NOMO-1 (cell line): ENCODE measurements at regions not wholly inside any gene's neighbourhood (a gene's known extent, or its start where the extent isn't known, plus 50 kb on each side); places are given as distances from the start of the nearest gene placed in this dataset.
"Not testable (repeated sequence)": the region's sequence is repeated elsewhere in the genome, so short reads cannot be mapped to it uniquely, and the experiment has no call there.

ENCODE experiments used
- DNase-seq, 2 experiments: peaks; one replicate each; lab custom pipeline; 2025; ENCODE audit not compliant: unreplicated experiment in 2 of 2; lab: John Stamatoyannopoulos, UW

DNA sequence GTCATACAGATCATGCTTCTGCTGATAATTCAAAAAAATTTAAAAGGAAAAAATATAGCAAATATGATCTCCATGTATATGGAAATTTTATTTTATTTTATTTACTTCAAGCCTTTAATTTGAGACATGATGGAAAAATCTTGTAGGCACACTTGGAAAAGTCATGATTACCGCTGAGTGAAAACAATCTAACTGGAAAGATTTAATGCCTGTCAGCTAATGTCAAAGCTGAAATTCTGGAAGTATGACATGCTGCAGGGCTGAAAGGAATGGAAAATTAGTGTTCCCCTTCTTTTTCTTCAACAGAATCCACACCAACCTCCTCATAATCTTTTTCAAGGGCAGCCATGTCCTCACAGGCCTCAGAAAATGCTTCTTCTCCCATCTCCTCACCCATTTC lies 58.2 kb downstream of the RPRM start:
- no peak for DNase-seq

DNA sequence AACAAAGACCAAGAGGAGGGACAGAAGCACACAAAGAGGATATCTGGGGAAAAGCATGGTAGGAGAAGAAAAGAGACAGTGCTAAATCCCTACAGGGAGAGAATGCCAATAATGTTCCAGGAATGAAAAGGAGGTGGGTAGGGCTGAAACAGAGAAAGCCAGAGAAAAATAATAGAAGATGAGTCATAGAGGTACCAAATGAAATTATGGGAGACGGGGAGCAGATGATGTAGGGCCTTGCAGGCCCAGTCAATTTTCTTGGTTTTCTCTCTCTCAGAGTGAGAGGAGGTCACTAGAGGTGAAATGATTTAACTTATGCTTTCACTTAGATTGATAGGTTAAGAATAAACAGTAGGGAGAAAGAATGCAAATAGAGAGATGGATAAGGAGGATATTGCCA lies 61.5 kb downstream of the RPRM start:
- DNase-seq = no peak

DNA sequence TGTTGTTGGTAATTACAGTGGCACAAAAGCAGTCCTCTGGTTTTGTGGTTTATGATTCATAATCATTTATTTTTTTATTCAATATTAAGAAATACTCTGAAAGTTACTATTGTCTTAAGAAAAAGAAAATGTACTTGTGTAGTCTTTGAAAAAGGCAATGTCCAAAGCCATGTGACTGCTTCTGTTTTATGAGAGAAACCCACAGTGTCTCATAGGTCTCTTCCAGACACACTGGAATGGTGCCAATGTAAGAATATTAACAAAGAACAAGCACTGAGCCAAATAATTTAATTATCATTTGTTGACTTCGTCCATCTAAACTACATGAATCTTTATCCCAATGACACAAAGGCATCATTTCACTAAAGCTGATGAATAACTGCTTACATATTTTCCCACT lies 62.5 kb downstream of the RPRM start:
- no peak for DNase-seq

GRCh38 chr2:153408710-153409385 lies 69.7 kb downstream of the RPRM start:
- DNase-seq = no peak

GRCh38 chr2:153405196-153405595 lies 73.4 kb downstream of the RPRM start:
- DNase-seq = no peak

DNA sequence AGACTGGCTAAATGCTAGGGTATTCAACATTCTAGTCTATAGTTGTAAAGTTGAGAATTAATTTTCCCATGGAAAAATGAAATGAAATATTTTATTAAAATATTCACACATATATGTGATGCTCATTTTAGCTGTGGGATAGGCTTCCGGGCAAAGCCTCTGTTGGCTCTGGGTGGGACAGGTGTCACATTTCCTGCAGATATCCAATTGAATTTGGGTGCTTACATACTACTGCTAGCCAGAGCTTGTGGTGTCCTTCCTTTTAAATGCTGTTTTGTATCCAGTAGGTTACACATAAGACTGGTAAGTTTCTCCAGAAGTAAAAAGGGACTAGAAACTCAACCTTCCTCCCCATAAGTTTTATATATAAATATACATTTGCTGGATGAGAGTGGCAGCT lies 73.8 kb downstream of the RPRM start:
- no peak for DNase-seq

GRCh38 chr2:153403940-153404339 lies 74.6 kb downstream of the RPRM start:
- DNase-seq = no peak

DNA sequence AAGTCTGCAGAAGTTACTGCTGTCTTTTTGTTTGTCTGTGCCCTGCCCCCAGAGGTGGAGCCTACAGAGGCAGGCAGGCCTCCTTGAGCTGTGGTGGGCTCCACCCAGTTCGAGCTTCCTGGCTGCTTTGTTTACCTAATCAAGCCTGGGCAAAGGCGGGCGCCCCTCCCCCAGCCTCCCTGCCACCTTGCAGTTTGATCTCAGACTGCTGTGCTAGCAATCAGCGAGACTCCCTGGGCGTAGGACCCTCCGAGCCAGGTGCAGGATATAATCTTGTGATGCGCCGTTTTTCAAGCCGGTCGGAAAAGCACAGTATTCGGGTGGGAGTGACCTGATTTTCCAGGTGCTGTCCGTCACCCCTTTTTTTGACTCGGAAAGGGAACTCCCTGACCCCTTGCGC lies 75.2 kb downstream of the RPRM start:
- DNase-seq = not testable (repeated sequence)

DNA sequence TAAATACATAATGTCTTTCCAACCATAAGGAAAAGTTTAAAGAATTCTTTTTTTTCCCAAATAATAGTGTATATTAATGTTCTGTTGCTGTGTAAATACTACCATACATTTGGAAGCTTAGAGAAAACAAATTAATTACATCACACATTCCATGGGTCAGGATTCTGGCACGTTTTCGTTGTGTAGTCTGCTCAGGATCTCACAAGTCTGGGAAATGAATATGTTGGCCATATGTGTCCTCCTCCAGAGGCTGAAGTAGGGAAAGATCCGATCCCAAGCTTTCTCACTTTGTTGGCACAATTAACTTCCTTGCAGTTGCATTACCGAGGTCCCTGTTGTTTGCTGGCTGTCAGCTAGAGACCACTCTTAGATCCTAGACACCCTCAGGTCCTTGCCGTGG lies 83.9 kb downstream of the RPRM start:
- no peak for DNase-seq

DNA sequence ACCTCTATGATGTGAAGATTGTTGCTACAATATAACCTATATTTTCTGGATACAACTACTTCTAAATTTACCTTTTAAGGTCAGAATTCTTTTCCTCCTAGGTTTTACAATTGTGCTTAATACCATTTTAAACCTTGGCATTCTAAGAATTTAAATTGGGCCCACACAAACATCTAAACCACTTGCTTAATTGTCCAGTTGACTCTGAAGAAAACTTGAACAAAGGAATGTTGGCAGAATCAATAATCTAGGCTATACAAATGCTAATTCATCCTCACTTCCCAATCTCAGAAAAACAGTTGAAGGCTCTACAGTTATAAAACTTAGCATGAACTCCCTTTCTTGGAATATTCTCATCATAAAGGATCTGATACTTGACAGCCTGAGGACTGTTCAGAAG lies 84.3 kb downstream of the RPRM start:
- no peak for DNase-seq

DNA sequence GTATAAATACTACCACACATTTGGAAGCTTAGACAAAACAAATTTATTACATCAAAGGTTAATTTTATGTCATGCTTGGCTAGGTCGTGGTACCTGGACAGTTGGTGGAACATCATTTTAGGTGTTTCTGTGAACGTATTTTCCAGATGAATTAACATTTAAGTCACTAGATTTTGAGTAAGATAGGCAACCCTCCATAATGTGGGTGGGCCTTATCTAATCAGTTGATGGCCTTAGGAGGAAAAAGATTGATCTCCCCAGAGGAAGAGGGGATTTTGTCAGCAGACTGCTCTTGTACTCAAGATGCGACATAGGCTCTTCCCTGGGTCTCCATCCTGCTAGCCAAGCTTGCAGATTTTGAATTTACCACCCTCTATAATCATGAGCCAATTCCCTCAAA lies 85.0 kb downstream of the RPRM start:
- no peak for DNase-seq

DNA sequence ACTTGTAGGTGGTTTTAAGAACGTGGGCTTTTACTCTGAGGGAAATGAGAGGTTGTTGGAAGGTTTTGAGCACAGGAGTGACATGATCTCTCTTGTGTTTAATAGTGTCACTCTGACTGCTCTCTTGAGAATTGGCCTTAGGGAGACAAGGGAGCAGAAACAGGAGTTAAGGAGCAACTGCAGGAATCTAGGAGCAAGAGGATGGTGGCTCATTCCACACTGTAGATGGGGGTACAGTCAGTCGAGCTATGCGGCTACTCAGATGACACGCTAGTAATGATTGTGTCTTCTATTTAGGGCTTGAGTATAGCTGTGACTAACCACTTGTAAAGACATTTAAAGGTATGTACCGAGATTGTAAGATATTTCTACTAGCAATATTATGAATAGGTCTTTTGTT lies 87.4 kb downstream of the RPRM start:
- DNase-seq = no peak

DNA sequence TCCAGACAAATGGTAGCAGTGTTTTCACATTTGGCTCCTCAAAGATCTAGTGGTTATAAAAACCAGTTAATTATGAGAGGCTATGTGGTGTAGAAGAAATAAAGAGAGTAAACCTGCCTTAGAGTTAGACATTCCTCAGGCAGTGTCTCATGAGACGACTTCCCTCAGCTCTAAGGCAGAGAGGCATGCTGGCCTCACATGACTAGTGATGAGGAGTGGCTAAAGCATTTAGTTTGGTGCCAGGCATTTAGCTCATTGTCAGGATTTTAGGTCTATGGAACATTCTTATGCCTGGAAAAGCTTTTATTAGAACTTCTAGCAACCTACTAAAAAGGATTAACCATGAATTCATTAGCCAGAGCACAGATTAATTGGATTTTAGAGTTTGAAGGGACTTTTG lies 90.3 kb downstream of the RPRM start:
- no peak for DNase-seq

- DNase-seq = no peak
Observed at GRCh38 chr2:153387203-153387602, 91.4 kb downstream of the RPRM start.

- DNase-seq = no peak
Observed at GRCh38 chr2:153386481-153386897, 92.1 kb downstream of the RPRM start.

GRCh38 chr2:153373510-153374279 lies 104.9 kb downstream of the RPRM start:
- no peak for DNase-seq

- DNase-seq = no peak
Observed at GRCh38 chr2:153360239-153360638, 118.3 kb downstream of the RPRM start.

GRCh38 chr2:153354377-153354776 lies 124.2 kb downstream of the RPRM start:
- DNase-seq = no peak

- DNase-seq = no peak
Observed at GRCh38 chr2:153349603-153350002, 129.0 kb downstream of the RPRM start.

DNA sequence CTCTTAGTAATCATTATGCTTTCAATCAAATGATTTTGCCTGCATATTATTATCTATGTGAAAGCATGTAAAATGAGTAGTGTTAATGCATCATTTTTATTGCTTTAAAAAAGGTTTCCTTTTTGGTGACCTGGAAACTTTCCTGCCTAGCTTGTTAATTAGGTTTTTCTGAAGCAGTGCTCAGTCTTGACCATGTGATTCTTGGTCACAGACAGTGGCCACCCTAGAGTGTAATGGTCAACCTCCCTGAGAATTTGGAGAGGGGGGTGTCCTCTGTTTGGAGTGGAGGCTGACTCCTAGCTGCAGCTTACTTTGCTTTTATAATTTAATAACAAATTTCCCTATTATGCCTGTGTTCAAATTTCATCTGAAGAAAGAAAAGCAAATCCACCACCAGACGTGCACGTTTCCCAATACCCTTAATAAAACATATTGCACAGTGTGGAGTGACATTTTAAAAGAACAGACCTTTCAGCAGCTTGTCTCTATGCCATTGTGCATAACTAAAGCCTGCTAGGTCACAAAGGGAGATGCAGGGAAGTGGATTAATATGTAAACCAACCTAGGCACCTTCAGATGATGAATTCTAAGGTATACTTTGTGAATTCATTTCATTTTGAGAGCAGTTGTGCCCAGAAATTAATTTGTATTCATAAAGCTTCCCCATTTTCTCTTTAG lies 130.6 kb downstream of the RPRM start:
- no peak for DNase-seq

DNA sequence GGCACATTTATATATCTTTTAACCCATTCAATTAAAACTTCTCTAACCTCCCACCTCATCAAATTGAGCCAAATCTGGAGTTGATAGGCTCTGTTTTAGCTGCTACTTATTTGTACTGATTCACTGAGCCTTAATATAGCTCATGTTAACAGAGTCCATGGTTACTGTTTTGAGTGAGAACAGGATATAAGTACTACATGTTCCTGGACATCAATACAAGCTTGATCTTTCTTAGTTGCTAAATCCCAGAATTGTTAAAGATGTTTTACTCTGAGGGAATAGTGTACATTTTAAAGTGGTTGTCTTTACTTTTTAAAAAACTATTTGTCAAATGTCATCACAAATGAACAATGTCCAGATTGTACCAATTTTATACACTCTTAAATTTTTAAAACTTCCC lies 157.7 kb downstream of the RPRM start:
- no peak for DNase-seq

DNA sequence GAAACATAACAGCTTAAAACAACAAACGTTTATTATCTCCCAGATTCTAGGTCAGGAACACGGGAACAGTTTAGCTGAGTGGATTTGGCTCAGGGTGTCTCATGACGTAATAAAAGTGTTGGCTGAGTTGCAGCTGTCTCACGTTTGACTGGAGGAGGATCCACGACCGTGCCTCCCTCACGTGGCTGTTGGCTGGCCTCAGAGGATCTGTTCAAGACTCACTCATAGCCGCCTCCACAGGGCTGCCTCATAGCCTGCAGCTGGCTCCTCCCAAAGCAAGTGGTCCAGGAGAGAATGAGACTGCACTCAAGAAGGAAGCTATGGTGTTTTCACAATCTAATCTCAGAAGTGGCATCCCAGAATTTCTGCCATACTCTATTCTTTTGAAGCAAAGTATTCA lies 167.1 kb downstream of the RPRM start:
- no peak for DNase-seq
